CD4-positive, alpha-beta memory T cell (primary cell): ENCODE measurements at regions not wholly inside any gene's neighbourhood (a gene's known extent, or its start where the extent isn't known, plus 50 kb on each side); places are given as distances from the start of the nearest gene placed in this dataset.

ENCODE experiments used
- CTCF ChIA-PET: fragments of 350-600 bp; sonication (Branson Sonifier 250); formaldehyde crosslinking; loops from one replicate; lab custom pipeline; 2021; ENCODE audit warnings: inconsistent platforms; ENCODE audit not compliant: partially characterized antibody; lab: Charles Lee
- POLR2A ChIA-PET: fragments of 350-600 bp; sonication (Branson Sonifier 250); formaldehyde crosslinking; loops from one replicate; lab custom pipeline; 2021; ENCODE audit not compliant: partially characterized antibody; lab: Charles Lee
- DNase-seq, 5 donors: peaks; one replicate each; pipeline versions ENCODE4 v3.0.0 to v3.0.0-alpha.2; 2020 to 2022; ENCODE audit warnings: mixed read lengths in 1 of 5
- H3K27ac ChIP-seq: one replicate; pipeline ENCODE4 v1.7.0; 2013; ENCODE audit warnings: low read depth, low read length
- H3K27me3 ChIP-seq: 2 replicates; pipeline ENCODE4 v1.7.0; 2013; ENCODE audit warnings: mild to moderate bottlenecking, low read length, moderate library complexity; ENCODE audit not compliant: insufficient read depth
- H3K36me3 ChIP-seq: 2 replicates; pipeline ENCODE4 v1.7.0; 2013; ENCODE audit warnings: mild to moderate bottlenecking, low read length, moderate library complexity; ENCODE audit not compliant: insufficient read depth
- H3K4me1 ChIP-seq: 2 replicates; pipeline ENCODE4 v1.7.0; 2013; ENCODE audit warnings: mild to moderate bottlenecking, low read length, moderate library complexity; ENCODE audit not compliant: insufficient read depth
- H3K4me3 ChIP-seq, 2 donors: one replicate each; pipeline ENCODE4 v1.7.0; 2013; ENCODE audit warnings: low read length in 2 of 2, mild to moderate bottlenecking in 1 of 2
- H3K9me3 ChIP-seq, 2 donors: one replicate each; pipeline ENCODE4 v1.7.0; 2013; ENCODE audit warnings: low read length in 2 of 2, control low read depth in 1 of 2; ENCODE audit not compliant: control insufficient read depth in 1 of 2
- H3K27ac Mint-ChIP-seq, 7 donors: one replicate each; pipeline ENCODE4 v1.8.0; 2020 to 2021; ENCODE audit warnings: mixed read lengths in 7 of 7, mild to moderate bottlenecking in 6 of 7, inconsistent platforms in 3 of 7, moderate library complexity in 3 of 7
- H3K27me3 Mint-ChIP-seq, 2 donors: one replicate each; pipeline ENCODE4 v1.8.0; 2020 to 2021; ENCODE audit warnings: mixed read lengths in 2 of 2
- H3K36me3 Mint-ChIP-seq, 2 donors: one replicate each; pipeline ENCODE4 v1.8.0; 2020 to 2021; ENCODE audit warnings: mixed read lengths in 2 of 2, inconsistent platforms in 1 of 2, mild to moderate bottlenecking in 1 of 2
- H3K4me1 Mint-ChIP-seq, 4 donors: one replicate each; pipeline ENCODE4 v1.8.0; 2020 to 2021; ENCODE audit warnings: mixed read lengths in 4 of 4, mild to moderate bottlenecking in 1 of 4
- H3K4me3 Mint-ChIP-seq, 8 donors: one replicate each; pipeline ENCODE4 v1.8.0; 2020 to 2021; ENCODE audit warnings: mixed read lengths in 8 of 8, mild to moderate bottlenecking in 7 of 8, moderate library complexity in 6 of 8, inconsistent platforms in 3 of 8
- H3K9me3 Mint-ChIP-seq, 8 donors: one replicate each; pipeline ENCODE4 v1.8.0; 2020 to 2021; ENCODE audit warnings: mixed read lengths in 8 of 8, mild to moderate bottlenecking in 5 of 8, inconsistent platforms in 3 of 8, moderate library complexity in 1 of 8
- intact Hi-C: fragments of 100-400 bp; cut with micrococcal nuclease; formaldehyde crosslinking; loops from one replicate; pipeline ENCODE4 v1.15.1; 2023

- Histone ChIP-seq H3K4me1 (no peaks in the 10 kb centered on the region), H3K27me3 (no peaks in the 10 kb centered on the region), H3K4me3 (no peak overlapping the region), H3K27ac (no peak overlapping the region), H3K9me3 (no peaks in the 10 kb centered on the region), H3K36me3 (no peaks in the 10 kb centered on the region)
- H3K36me3 Mint-ChIP-seq, result no peaks in the 10 kb centered on the region
- DNase-seq, result no peak
- H3K4me1 Mint-ChIP-seq, result no peaks in the 10 kb centered on the region
- ChIA-PET POLR2A (no interaction called here), CTCF (no interaction called here)
- intact Hi-C loops, result no loop called here
- no peak overlapping the region for H3K27ac Mint-ChIP-seq
- peaks cover 0 to 29% (median 14%) of the 10 kb centered on the region in 8 donors for H3K9me3 Mint-ChIP-seq
- H3K4me3 Mint-ChIP-seq, result no peak overlapping the region
- peaks cover 7 to 17% of the 10 kb centered on the region in 2 donors for H3K27me3 Mint-ChIP-seq
Measured at GRCh38 chr5:135163964-135164363, 129.9 kb upstream of the PITX1 start.

GRCh38 chr5:135163391-135163790 is 129.4 kb upstream of the PITX1 start:
- Histone ChIP-seq H3K36me3 (no peaks in the 10 kb centered on the region), H3K4me3 (no peak overlapping the region), H3K9me3 (no peaks in the 10 kb centered on the region), H3K4me1 (no peaks in the 10 kb centered on the region), H3K27me3 (no peaks in the 10 kb centered on the region), H3K27ac (no peak overlapping the region)
- POLR2A ChIA-PET, result no interaction called here
- intact Hi-C loops, result no loop called here
- H3K27ac Mint-ChIP-seq, result no peak overlapping the region
- no peak overlapping the region for H3K4me3 Mint-ChIP-seq
- no peak for DNase-seq
- CTCF ChIA-PET, result no interaction called here
- no peaks in the 10 kb centered on the region for H3K4me1 Mint-ChIP-seq
- H3K36me3 Mint-ChIP-seq, result no peaks in the 10 kb centered on the region
- peaks cover 6 to 17% of the 10 kb centered on the region in 2 donors for H3K27me3 Mint-ChIP-seq
- H3K9me3 Mint-ChIP-seq, result peaks cover 0 to 35% (median 19%) of the 10 kb centered on the region in 8 donors

DNA sequence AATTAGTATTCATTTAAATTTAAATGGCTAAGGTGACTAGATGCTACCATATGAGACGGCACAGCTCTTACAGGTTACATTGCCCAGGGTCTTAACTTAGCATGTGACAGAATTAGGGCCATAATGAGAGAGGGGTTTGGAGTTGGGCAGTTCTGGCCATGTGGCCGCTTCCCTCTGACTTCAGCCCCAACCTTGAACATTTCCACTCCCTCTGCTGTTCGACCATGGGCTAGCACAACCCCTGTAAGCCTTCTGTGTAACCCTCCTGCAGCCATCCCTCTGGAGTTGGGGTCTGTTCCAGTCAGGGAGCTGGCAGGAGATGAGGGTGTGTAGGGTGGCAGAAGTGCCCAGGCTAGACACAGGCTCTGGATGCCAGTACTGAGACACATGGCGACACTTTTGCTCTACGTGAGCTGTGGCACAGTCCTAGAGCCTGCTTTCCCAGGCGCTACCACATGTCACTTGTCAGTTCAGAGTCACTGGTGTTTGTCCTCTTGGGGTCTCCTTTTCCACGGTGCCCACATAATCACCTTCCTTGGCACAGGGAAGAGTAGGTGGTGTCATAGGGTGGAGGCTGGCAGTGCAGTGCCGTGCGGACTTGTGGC is 128.7 kb upstream of the PITX1 start:
- Histone ChIP-seq H3K36me3 (no peaks in the 10 kb centered on the region), H3K4me3 (no peak overlapping the region), H3K27me3 (no peaks in the 10 kb centered on the region), H3K4me1 (no peaks in the 10 kb centered on the region), H3K27ac (no peak overlapping the region), H3K9me3 (no peaks in the 10 kb centered on the region)
- Mint-ChIP-seq H3K4me3 (no peak overlapping the region), H3K36me3 (no peaks in the 10 kb centered on the region), H3K27me3 (peaks cover 6 to 17% of the 10 kb centered on the region in 2 donors), H3K4me1 (no peaks in the 10 kb centered on the region), H3K9me3 (peaks cover 0 to 41% (median 25%) of the 10 kb centered on the region in 8 donors), H3K27ac (no peak overlapping the region)
- POLR2A ChIA-PET, result no interaction called here
- no peak for DNase-seq
- CTCF ChIA-PET, result no interaction called here
- intact Hi-C loops, result no loop called here

- no peak for DNase-seq
- Histone ChIP-seq H3K9me3 (no peaks in the 10 kb centered on the region), H3K4me3 (no peak overlapping the region), H3K27me3 (no peaks in the 10 kb centered on the region), H3K27ac (no peak overlapping the region), H3K36me3 (no peaks in the 10 kb centered on the region), H3K4me1 (no peaks in the 10 kb centered on the region)
- Mint-ChIP-seq H3K4me3 (no peak overlapping the region), H3K4me1 (no peaks in the 10 kb centered on the region), H3K27me3 (peaks cover 6 to 15% of the 10 kb centered on the region in 2 donors), H3K27ac (no peak overlapping the region), H3K36me3 (no peaks in the 10 kb centered on the region), H3K9me3 (peaks cover 2 to 50% (median 32%) of the 10 kb centered on the region in 8 donors)
- intact Hi-C loops, result no loop called here
- POLR2A ChIA-PET, result no interaction called here
- CTCF ChIA-PET, result no interaction called here
Measured at GRCh38 chr5:135161221-135161620, 127.2 kb upstream of the PITX1 start.

GRCh38 chr5:135160036-135160675 is 126.1 kb upstream of the PITX1 start:
- intact Hi-C loops, result no loop called here
- no peak overlapping the region for H3K4me3 Mint-ChIP-seq
- Histone ChIP-seq H3K27ac (no peak overlapping the region), H3K4me1 (no peaks in the 10 kb centered on the region), H3K27me3 (no peaks in the 10 kb centered on the region), H3K36me3 (no peaks in the 10 kb centered on the region), H3K9me3 (no peaks in the 10 kb centered on the region), H3K4me3 (no peak overlapping the region)
- no peak for DNase-seq
- ChIA-PET CTCF (no interaction called here), POLR2A (no interaction called here)
- peaks cover 6 to 15% of the 10 kb centered on the region in 2 donors for H3K27me3 Mint-ChIP-seq
- no peaks in the 10 kb centered on the region for H3K4me1 Mint-ChIP-seq
- H3K9me3 Mint-ChIP-seq, result peaks cover 2 to 50% (median 32%) of the 10 kb centered on the region in 8 donors
- no peaks in the 10 kb centered on the region for H3K36me3 Mint-ChIP-seq
- no peak overlapping the region for H3K27ac Mint-ChIP-seq

DNA sequence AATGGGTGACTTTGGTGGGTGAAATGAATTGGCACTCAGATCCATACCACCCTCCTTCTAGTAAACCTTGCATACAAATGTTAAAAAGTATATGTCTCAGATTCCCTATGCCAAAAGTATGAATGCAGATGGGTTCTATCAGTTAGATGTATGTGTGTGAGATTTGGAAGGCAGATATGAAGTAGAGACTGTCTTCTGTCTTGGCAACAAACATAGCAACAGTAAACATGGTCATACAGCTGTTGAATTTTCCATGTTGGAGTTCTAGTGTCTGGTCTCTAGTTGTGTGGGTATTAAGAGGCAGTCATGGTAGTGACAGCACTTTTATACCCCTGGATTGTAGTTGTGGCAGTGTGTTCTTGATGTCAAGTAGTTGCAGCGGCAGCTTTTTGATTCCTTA is 125.6 kb upstream of the PITX1 start:
- Mint-ChIP-seq H3K9me3 (peaks cover 2 to 50% (median 31%) of the 10 kb centered on the region in 8 donors), H3K4me3 (no peak overlapping the region), H3K27me3 (peaks cover 6 to 15% of the 10 kb centered on the region in 2 donors), H3K27ac (no peak overlapping the region), H3K36me3 (no peaks in the 10 kb centered on the region), H3K4me1 (no peaks in the 10 kb centered on the region)
- H3K36me3 ChIP-seq, result no peaks in the 10 kb centered on the region
- ChIA-PET POLR2A (no interaction called here), CTCF (no interaction called here)
- H3K27ac ChIP-seq, result no peak overlapping the region
- H3K4me1 ChIP-seq, result no peaks in the 10 kb centered on the region
- intact Hi-C loops, result no loop called here
- no peaks in the 10 kb centered on the region for H3K27me3 ChIP-seq
- H3K9me3 ChIP-seq, result no peaks in the 10 kb centered on the region
- no peak overlapping the region for H3K4me3 ChIP-seq
- no peak for DNase-seq

DNA sequence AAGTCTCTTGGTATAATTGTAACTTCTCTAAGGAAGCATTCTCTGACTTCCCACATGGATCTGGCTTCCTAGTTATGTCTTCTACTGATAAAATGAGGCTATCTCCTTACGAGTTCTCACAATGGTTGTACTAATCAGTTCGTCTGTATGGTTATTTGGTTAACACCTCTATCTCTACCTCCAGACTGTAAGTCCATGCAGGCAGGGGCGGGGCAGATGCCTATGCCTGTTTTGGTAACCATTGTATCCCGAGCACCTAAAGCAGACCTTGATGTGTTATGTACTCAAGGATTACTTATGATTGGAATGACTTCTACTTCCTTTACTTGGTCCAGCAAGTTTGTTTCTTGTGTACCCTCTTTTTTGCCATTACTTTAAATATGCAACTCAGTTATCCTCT is 125.0 kb upstream of the PITX1 start:
- ChIA-PET CTCF (no interaction called here), POLR2A (no interaction called here)
- no peaks in the 10 kb centered on the region for H3K36me3 ChIP-seq
- intact Hi-C loops, result no loop called here
- Mint-ChIP-seq H3K4me3 (no peak overlapping the region), H3K36me3 (no peaks in the 10 kb centered on the region), H3K4me1 (no peaks in the 10 kb centered on the region), H3K9me3 (peaks cover 2 to 50% (median 30%) of the 10 kb centered on the region in 8 donors), H3K27me3 (peaks cover 6 to 15% of the 10 kb centered on the region in 2 donors), H3K27ac (no peak overlapping the region)
- H3K4me3 ChIP-seq, result no peak overlapping the region
- no peaks in the 10 kb centered on the region for H3K27me3 ChIP-seq
- H3K9me3 ChIP-seq, result no peaks in the 10 kb centered on the region
- no peak for DNase-seq
- H3K4me1 ChIP-seq, result no peaks in the 10 kb centered on the region
- H3K27ac ChIP-seq, result no peak overlapping the region
